Naive thymus-derived CD4-positive, alpha-beta T cell (primary cell): ENCODE measurements at regions not wholly inside any gene's neighbourhood (a gene's known extent, or its start where the extent isn't known, plus 50 kb on each side); places are given as distances from the start of the nearest gene placed in this dataset.

Source experiments
- ATAC-seq: fragments of 150-1000 bp; cut with Tn5 transposase; 2 replicates; pipeline ENCODE4 v1.10.0; 2021; ENCODE audit warnings: mild to moderate bottlenecking, moderate library complexity
- CTCF ChIA-PET: fragments of 350-600 bp; sonication (Branson Sonifier 250); formaldehyde crosslinking; loops from one replicate; lab custom pipeline; 2021; ENCODE audit warnings: antibody characterized with exemption; lab: Charles Lee
- POLR2A ChIA-PET: fragments of 350-600 bp; sonication (Branson Sonifier 250); formaldehyde crosslinking; loops from one replicate; lab custom pipeline; 2021; ENCODE audit warnings: antibody characterized with exemption, inconsistent platforms; lab: Charles Lee
- DNase-seq, 9 donors: peaks; one replicate each; pipeline versions ENCODE4 v3.0.0 to v3.0.0-alpha.2; 2020 to 2022; ENCODE audit warnings: mixed read lengths in 1 of 9
- H3K27ac ChIP-seq: one replicate; pipeline ENCODE4 v1.7.0; 2013; ENCODE audit warnings: mild to moderate bottlenecking, low read depth, low read length, moderate library complexity
- H3K27me3 ChIP-seq, 2 donors: one replicate each; pipeline ENCODE4 v1.7.0; 2013; ENCODE audit warnings: low read length in 2 of 2, mild to moderate bottlenecking in 2 of 2, moderate library complexity in 2 of 2; ENCODE audit not compliant: control insufficient read depth in 2 of 2, insufficient read depth in 2 of 2
- H3K36me3 ChIP-seq, 3 experiments: 1 replicate in 2 of 3; 2 replicates in 1 of 3; pipeline ENCODE4 v1.7.0; 2013; ENCODE audit warnings: low read length in 3 of 3, mild to moderate bottlenecking in 3 of 3, moderate library complexity in 1 of 3; ENCODE audit not compliant: insufficient read depth in 3 of 3, control insufficient read depth in 2 of 3
- H3K4me1 ChIP-seq, 2 donors: one replicate each; pipeline ENCODE4 v1.7.0; 2013; ENCODE audit warnings: low read length in 2 of 2, mild to moderate bottlenecking in 2 of 2, moderate library complexity in 1 of 2; ENCODE audit not compliant: control insufficient read depth in 2 of 2, insufficient read depth in 2 of 2
- H3K4me3 ChIP-seq: 2 replicates; pipeline ENCODE4 v1.7.0; 2013; ENCODE audit warnings: mild to moderate bottlenecking, low read length
- H3K9me3 ChIP-seq, 3 experiments: 1 replicate in 2 of 3; 2 replicates in 1 of 3; pipeline ENCODE4 v1.7.0; 2013; ENCODE audit warnings: low read length in 3 of 3; ENCODE audit not compliant: control insufficient read depth in 2 of 3
- H3K27ac Mint-ChIP-seq, 9 donors: one replicate each; pipeline ENCODE4 v1.8.0; 2020 to 2022; ENCODE audit warnings: mixed read lengths in 9 of 9, mild to moderate bottlenecking in 8 of 9, moderate library complexity in 5 of 9, inconsistent platforms in 2 of 9
- H3K27me3 Mint-ChIP-seq, 5 donors: one replicate each; pipeline ENCODE4 v1.8.0; 2021 to 2022; ENCODE audit warnings: mixed read lengths in 5 of 5, mild to moderate bottlenecking in 1 of 5
- H3K36me3 Mint-ChIP-seq, 5 donors: one replicate each; pipeline ENCODE4 v1.8.0; 2020 to 2022; ENCODE audit warnings: mixed read lengths in 5 of 5, mild to moderate bottlenecking in 3 of 5, inconsistent platforms in 1 of 5
- H3K4me1 Mint-ChIP-seq, 7 donors: one replicate each; pipeline ENCODE4 v1.8.0; 2020 to 2022; ENCODE audit warnings: mixed read lengths in 7 of 7, mild to moderate bottlenecking in 3 of 7, inconsistent platforms in 1 of 7
- H3K4me3 Mint-ChIP-seq, 10 donors: one replicate each; pipeline ENCODE4 v1.8.0; 2020 to 2022; ENCODE audit warnings: mild to moderate bottlenecking in 10 of 10, mixed read lengths in 10 of 10, moderate library complexity in 6 of 10, inconsistent platforms in 2 of 10
- H3K9me3 Mint-ChIP-seq, 11 donors: one replicate each; pipeline ENCODE4 v1.8.0; 2020 to 2022; ENCODE audit warnings: mixed read lengths in 11 of 11, mild to moderate bottlenecking in 4 of 11, inconsistent platforms in 1 of 11, moderate library complexity in 1 of 11
- intact Hi-C, 2 donors: fragments of 100-400 bp; cut with micrococcal nuclease; formaldehyde crosslinking; loops; one replicate each; pipeline ENCODE4 v1.15.1; 2023

DNA sequence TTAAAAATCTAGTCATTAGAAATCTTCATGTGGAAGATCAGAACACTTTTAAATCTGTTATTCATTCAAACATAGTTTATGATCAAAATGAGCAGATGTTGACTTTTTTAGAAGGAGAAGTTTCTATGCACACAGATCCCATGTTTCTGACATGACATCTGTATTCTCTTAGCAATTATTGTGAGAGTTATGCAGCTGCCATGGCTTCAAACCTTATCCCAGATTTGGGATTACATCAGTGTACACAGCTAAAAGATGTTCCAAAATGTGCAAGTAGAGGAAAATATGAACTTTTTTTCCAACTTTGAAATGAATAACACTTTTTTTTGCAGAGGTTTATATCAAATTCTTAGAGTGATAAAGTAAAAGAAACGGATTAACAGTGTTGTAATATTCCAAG, 1166.9 kb downstream of the ZPLD1 start:
- no peak overlapping the region for H3K4me3 Mint-ChIP-seq

DNA sequence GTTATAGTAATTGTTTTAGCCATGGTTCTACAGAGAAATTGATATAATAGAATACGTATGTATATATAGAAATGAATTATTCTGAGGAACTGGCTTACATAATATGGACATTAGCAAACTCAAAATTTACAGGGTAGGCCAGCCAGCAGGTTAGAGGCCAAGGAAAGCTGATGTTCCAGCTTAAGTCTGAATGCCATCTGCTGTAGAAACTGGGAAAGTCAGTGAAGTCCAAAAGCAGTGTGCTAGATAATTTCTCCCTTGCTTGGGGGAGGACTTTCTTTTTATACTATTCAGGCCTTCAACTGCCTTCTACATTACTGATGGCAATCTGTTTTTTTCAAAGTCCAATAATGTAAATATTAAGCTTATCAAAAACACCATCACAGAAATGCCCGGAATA, 1174.7 kb downstream of the ZPLD1 start:
- Mint-ChIP-seq H3K27ac (no peak overlapping the region), H3K4me1 (no peaks in the 10 kb centered on the region), H3K4me3 (no peak overlapping the region), H3K9me3 (peaks cover 0 to 9% (median 2%) of the 10 kb centered on the region in 11 donors), H3K27me3 (no peaks in the 10 kb centered on the region), H3K36me3 (no peaks in the 10 kb centered on the region)
- POLR2A ChIA-PET = no interaction called here
- Histone ChIP-seq H3K27ac (no peak overlapping the region), H3K27me3 (no peaks in the 10 kb centered on the region), H3K9me3 (no peaks in the 10 kb centered on the region), H3K36me3 (no peaks in the 10 kb centered on the region), H3K4me1 (no peaks in the 10 kb centered on the region), H3K4me3 (no peak overlapping the region)
- intact Hi-C loops = no loop called here
- CTCF ChIA-PET = no interaction called here
- ATAC-seq (no peak), DNase-seq (no peak)

More for the DNA sequence above, 1166.9 kb downstream of the ZPLD1 start:
- ATAC-seq (no peak), DNase-seq (no peak)
- ChIA-PET CTCF (no interaction called here), POLR2A (no interaction called here)
- no peaks in the 10 kb centered on the region for H3K27me3 Mint-ChIP-seq
- Histone ChIP-seq H3K27me3 (no peaks in the 10 kb centered on the region), H3K4me3 (no peak overlapping the region), H3K4me1 (no peaks in the 10 kb centered on the region), H3K9me3 (no peaks in the 10 kb centered on the region), H3K27ac (no peak overlapping the region), H3K36me3 (no peaks in the 10 kb centered on the region)
- H3K36me3 Mint-ChIP-seq = no peaks in the 10 kb centered on the region
- H3K4me1 Mint-ChIP-seq = no peaks in the 10 kb centered on the region
- peaks cover 0 to 11% (median 4%) of the 10 kb centered on the region in 11 donors for H3K9me3 Mint-ChIP-seq
- intact Hi-C loops = no loop called here
- H3K27ac Mint-ChIP-seq = no peak overlapping the region

DNA sequence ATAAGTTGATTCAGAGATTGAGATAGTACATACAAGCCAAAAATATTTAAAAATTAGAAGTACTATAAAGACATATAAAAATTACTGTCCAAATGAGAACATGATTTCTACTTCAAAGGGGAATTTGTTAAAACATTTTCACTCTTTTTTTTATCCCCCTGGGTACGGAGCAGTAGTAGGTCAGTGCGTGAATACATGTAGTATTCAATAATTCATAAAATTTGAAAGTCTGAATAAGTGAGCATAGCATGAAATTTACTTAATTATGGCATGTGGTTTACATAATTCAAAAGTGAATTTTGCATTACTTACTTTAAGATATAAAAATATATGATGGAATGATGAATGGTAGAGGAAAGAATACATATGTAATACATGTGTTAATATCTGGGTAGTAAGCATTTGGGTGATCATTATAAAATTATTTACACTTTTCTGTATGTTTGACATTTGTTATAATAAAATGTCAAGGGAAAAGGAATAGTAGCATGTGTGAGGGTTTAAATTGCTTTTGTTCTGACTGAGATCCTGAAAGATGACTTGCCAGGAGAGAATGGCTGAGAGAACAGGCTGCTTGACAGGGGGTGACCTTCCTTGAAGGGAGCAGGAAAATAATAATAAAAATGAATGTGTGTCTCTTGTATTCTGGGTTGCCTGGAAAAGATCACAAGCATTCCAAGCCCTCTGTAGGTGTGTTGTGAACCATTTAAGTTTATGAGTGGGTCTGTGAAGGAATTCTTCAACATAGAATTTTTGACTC, 1178.8 kb downstream of the ZPLD1 start:
- Histone ChIP-seq H3K27ac (no peak overlapping the region), H3K9me3 (no peaks in the 10 kb centered on the region), H3K27me3 (no peaks in the 10 kb centered on the region), H3K36me3 (no peaks in the 10 kb centered on the region), H3K4me1 (no peaks in the 10 kb centered on the region), H3K4me3 (no peak overlapping the region)
- Mint-ChIP-seq H3K4me1 (no peaks in the 10 kb centered on the region), H3K9me3 (peaks cover 0 to 4% (median 0%) of the 10 kb centered on the region in 11 donors), H3K27me3 (no peaks in the 10 kb centered on the region), H3K27ac (no peak overlapping the region), H3K36me3 (no peaks in the 10 kb centered on the region), H3K4me3 (no peak overlapping the region)
- DNase-seq (no peak), ATAC-seq (no peak)
- CTCF ChIA-PET = no interaction called here
- POLR2A ChIA-PET = no interaction called here
- intact Hi-C loops = no loop called here

DNA sequence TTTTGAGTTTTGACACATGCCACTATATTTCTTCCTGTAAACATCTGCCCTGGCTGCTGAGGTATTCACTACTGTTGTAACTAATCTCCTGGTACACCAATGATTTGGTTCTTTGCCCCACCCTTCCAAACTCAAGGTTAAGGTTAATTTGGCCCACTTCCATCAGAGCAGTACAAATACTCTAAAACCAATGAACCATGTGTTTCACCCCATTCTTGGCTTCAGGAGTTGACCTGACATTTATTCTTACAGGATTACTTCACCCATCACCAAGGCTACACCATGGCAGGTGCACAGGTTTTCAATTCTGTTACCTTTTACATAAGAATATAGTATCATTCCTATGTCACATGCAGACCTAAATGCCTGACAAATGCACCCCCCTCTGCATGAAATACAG, 1179.9 kb downstream of the ZPLD1 start:
- CTCF ChIA-PET = no interaction called here
- POLR2A ChIA-PET = no interaction called here
- Mint-ChIP-seq H3K27ac (no peak overlapping the region), H3K4me1 (no peaks in the 10 kb centered on the region), H3K4me3 (no peak overlapping the region), H3K27me3 (no peaks in the 10 kb centered on the region), H3K9me3 (peaks cover 0 to 7% (median 0%) of the 10 kb centered on the region in 11 donors), H3K36me3 (no peaks in the 10 kb centered on the region)
- intact Hi-C loops = no loop called here
- Histone ChIP-seq H3K27ac (no peak overlapping the region), H3K27me3 (no peaks in the 10 kb centered on the region), H3K4me3 (no peak overlapping the region), H3K36me3 (no peaks in the 10 kb centered on the region), H3K9me3 (no peaks in the 10 kb centered on the region), H3K4me1 (no peaks in the 10 kb centered on the region)
- no peak for DNase-seq
- ATAC-seq = no peak

DNA sequence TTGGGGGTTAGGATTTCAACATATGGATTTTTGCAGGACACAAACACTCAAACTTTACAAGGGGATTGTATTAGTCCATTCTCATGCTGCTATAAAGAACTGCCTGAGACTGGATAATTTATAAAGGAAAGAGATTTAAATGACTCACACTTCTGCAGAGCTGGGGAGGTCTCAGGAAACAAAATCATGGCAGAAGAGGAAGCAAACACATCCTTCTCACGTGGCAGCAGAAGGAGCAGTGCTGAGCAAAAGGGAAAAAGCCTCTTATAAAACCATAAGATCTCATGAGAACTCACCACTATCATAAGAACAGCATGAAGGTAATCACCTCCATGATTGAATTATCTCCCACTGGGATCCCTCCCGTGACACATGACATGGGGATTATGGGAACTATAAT, 1183.1 kb downstream of the ZPLD1 start:
- no peaks in the 10 kb centered on the region for H3K9me3 ChIP-seq
- H3K27ac ChIP-seq = no peak overlapping the region
- no peaks in the 10 kb centered on the region for H3K36me3 ChIP-seq
- Mint-ChIP-seq H3K36me3 (no peaks in the 10 kb centered on the region), H3K4me1 (no peaks in the 10 kb centered on the region), H3K27ac (no peak overlapping the region), H3K4me3 (no peak overlapping the region), H3K9me3 (peaks cover 0 to 12% (median 4%) of the 10 kb centered on the region in 11 donors), H3K27me3 (no peaks in the 10 kb centered on the region)
- ATAC-seq = no peak
- CTCF ChIA-PET = no interaction called here
- POLR2A ChIA-PET = no interaction called here
- H3K27me3 ChIP-seq = no peaks in the 10 kb centered on the region
- intact Hi-C loops = no loop called here
- H3K4me1 ChIP-seq = no peaks in the 10 kb centered on the region
- no peak overlapping the region for H3K4me3 ChIP-seq
- DNase-seq = no peak

DNA sequence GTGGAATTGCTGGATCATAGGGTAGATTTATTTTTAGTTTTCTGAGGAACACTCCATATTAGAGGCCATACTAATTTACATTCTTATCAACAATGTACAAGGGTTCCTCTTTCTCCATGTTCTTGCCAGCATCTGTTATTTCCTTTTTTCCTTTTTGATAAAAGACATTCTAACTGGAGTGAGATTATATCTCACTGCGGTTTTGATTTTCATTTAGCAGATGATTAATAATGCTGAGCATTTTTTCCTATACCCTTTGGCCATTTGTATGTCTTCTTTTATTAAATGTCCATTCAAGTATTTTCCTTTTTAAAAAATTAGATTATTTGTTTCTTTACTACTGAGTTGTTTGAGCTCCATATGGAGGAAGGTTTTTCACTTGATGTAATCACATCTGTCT, 1189.5 kb downstream of the ZPLD1 start:
- intact Hi-C loops = no loop called here
- DNase-seq (no peak), ATAC-seq (no peak)

DNA sequence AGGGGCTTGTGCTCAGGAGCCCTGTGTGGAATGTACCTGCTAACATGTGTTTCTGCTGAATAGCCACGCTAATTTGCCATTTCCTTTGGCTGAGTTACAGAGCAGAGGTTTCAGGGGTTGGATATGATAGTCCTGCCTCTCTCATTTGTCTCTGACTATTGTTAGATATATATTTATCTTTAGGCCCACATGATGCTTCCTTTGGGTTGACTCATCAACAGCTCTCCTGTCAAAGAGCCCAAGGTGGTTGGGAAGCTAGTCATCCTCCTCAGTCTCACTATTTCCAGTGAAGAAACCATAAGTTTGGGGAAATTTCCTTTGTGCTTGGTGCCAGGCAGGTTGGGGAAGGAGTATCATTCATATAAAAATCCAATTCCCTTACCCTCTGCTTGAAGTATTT, 1194.6 kb downstream of the ZPLD1 start:
- H3K9me3 Mint-ChIP-seq = peaks cover 0 to 39% (median 15%) of the 10 kb centered on the region in 11 donors
- no peaks in the 10 kb centered on the region for H3K4me1 Mint-ChIP-seq
- peak overlapping the region in 1 of 10 donors; percentile 2 for H3K4me3 Mint-ChIP-seq
- DNase-seq (no peak), ATAC-seq (no peak)
- Histone ChIP-seq H3K36me3 (no peaks in the 10 kb centered on the region), H3K9me3 (peaks cover 0 to 6% (median 0%) of the 10 kb centered on the region in 3 experiments), H3K27ac (no peak overlapping the region), H3K4me1 (no peaks in the 10 kb centered on the region), H3K27me3 (no peaks in the 10 kb centered on the region), H3K4me3 (no peak overlapping the region)
- CTCF ChIA-PET = no interaction called here
- no peak overlapping the region for H3K27ac Mint-ChIP-seq
- POLR2A ChIA-PET = no interaction called here
- no peaks in the 10 kb centered on the region for H3K27me3 Mint-ChIP-seq
- peaks cover 0 to 5% (median 0%) of the 10 kb centered on the region in 5 donors for H3K36me3 Mint-ChIP-seq
- intact Hi-C loops = no loop called here

More for the DNA sequence above, 1189.5 kb downstream of the ZPLD1 start:
- Histone ChIP-seq H3K27ac (no peak overlapping the region), H3K4me3 (no peak overlapping the region), H3K9me3 (no peaks in the 10 kb centered on the region), H3K4me1 (no peaks in the 10 kb centered on the region), H3K36me3 (no peaks in the 10 kb centered on the region), H3K27me3 (no peaks in the 10 kb centered on the region)
- H3K27ac Mint-ChIP-seq = no peak overlapping the region
- ChIA-PET POLR2A (no interaction called here), CTCF (no interaction called here)
- H3K36me3 Mint-ChIP-seq = no peaks in the 10 kb centered on the region
- H3K9me3 Mint-ChIP-seq = peaks cover 0 to 40% (median 6%) of the 10 kb centered on the region in 11 donors
- no peaks in the 10 kb centered on the region for H3K27me3 Mint-ChIP-seq
- H3K4me1 Mint-ChIP-seq = no peaks in the 10 kb centered on the region
- no peak overlapping the region for H3K4me3 Mint-ChIP-seq
